Keratinocyte (primary cell): ENCODE measurements at regions not wholly inside any gene's neighbourhood (a gene's known extent, or its start where the extent isn't known, plus 50 kb on each side); places are given as distances from the start of the nearest gene placed in this dataset.

ENCODE experiments used
- EZH2 ChIP-seq: IDR thresholded peaks from one replicate; pipeline ENCODE4 v1.6.1; 2012; ENCODE audit warnings: inconsistent platforms, mild to moderate bottlenecking, low read length, moderate library complexity
- TF ChIP-seq, protein P1 (sequence below), 3 experiments: IDR thresholded peaks in 1 of 3; conservative IDR thresholded peaks in 1 of 3; optimal IDR thresholded peaks in 1 of 3; 2 replicates in 2 of 3; 3 replicates in 1 of 3; pipeline versions ENCODE3 to v1.5.1; 2011; ENCODE audit warnings: low read length in 3 of 3, mild to moderate bottlenecking in 3 of 3, moderate library complexity in 2 of 3, control low read depth in 1 of 3, inconsistent platforms in 1 of 3; ENCODE audit not compliant: insufficient read depth in 2 of 3; ENCODE audit errors: extremely low read depth in 1 of 3

DNA sequence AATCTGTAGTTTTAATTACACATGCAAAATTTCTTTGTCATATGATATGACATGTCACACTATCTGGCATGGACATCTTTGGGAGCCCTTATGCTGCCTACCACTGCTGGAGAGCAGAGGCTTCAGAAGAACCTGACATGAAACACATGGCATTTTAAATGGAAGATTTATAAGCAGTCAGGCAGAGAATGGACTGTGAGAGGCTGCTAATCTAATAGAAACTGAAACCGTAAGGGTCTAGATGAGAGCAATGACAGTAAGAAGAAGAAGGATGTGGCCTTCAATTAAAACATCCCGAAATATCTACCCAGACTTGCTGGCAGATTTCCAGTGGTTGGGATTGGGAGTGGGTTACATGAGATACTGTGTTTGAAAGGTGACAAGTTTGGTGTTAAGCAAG lies 149.8 kb downstream of the MACIR start:
- TF ChIP-seq, protein P1, sequence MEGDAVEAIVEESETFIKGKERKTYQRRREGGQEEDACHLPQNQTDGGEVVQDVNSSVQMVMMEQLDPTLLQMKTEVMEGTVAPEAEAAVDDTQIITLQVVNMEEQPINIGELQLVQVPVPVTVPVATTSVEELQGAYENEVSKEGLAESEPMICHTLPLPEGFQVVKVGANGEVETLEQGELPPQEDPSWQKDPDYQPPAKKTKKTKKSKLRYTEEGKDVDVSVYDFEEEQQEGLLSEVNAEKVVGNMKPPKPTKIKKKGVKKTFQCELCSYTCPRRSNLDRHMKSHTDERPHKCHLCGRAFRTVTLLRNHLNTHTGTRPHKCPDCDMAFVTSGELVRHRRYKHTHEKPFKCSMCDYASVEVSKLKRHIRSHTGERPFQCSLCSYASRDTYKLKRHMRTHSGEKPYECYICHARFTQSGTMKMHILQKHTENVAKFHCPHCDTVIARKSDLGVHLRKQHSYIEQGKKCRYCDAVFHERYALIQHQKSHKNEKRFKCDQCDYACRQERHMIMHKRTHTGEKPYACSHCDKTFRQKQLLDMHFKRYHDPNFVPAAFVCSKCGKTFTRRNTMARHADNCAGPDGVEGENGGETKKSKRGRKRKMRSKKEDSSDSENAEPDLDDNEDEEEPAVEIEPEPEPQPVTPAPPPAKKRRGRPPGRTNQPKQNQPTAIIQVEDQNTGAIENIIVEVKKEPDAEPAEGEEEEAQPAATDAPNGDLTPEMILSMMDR (optimal IDR thresholded peaks at IDR 0.05 in 1 of 3, IDR thresholded peaks at IDR 0.05 in 1 of 3, conservative IDR thresholded peaks at IDR 0.05 in 1 of 3; ENCODE audit: extremely low read depth in 1 of 3, insufficient read depth in 2 of 3, low read length in 3 of 3): no peak
- no peak for TF ChIP-seq EZH2
